ENCODE measurements at regions not wholly inside any gene's neighbourhood (a gene's known extent, or its start where the extent isn't known, plus 50 kb on each side); places are given as distances from the start of the nearest gene placed in this dataset.
A peak's percentile ranks its signal among the peaks of the same experiment; 100 is the strongest.
"Not testable (repeated sequence)": the region's sequence is repeated elsewhere in the genome, so short reads cannot be mapped to it uniquely, and the experiment has no call there.

- DNase-seq: no peak
Measured at GRCh38 chr5:16987776-16988175, 51.7 kb upstream of the MYO10 start.

- not testable (repeated sequence) for DNase-seq
Measured at GRCh38 chr5:16990817-16991520, 54.9 kb upstream of the MYO10 start.

- peak; percentile 45 for DNase-seq
Measured at GRCh38 chr5:16992006-16992405, 55.9 kb upstream of the MYO10 start.

- DNase-seq: no peak
Measured at GRCh38 chr5:16992444-16992843, 56.4 kb upstream of the MYO10 start.

- no peak for DNase-seq
Measured at GRCh38 chr5:16994565-16994964, 58.5 kb upstream of the MYO10 start.

- DNase-seq: no peak
Measured at GRCh38 chr5:16995372-16995771, 59.3 kb upstream of the MYO10 start.

GRCh38 chr5:17000291-17000939 lies 64.3 kb upstream of the MYO10 start:
- peak; percentile 97 for DNase-seq

GRCh38 chr5:17001428-17001827 lies 65.3 kb upstream of the MYO10 start:
- DNase-seq: no peak

- DNase-seq: no peak
Measured at GRCh38 chr5:17004441-17005106, 68.5 kb upstream of the MYO10 start.

GRCh38 chr5:17005107-17005828 lies 69.2 kb upstream of the MYO10 start:
- no peak for DNase-seq

- peak; percentile 78 for DNase-seq
Measured at GRCh38 chr5:17012289-17012688, 76.2 kb upstream of the MYO10 start.

GRCh38 chr5:17014686-17015085 lies 78.6 kb upstream of the MYO10 start:
- DNase-seq: no peak

- no peak for DNase-seq
Measured at GRCh38 chr5:17018871-17019270, 82.8 kb upstream of the MYO10 start.

GRCh38 chr5:17019324-17019723 lies 83.2 kb upstream of the MYO10 start:
- peak; percentile 56 for DNase-seq

- DNase-seq: no peak
Measured at GRCh38 chr5:17020678-17021601, 84.9 kb upstream of the MYO10 start.

GRCh38 chr5:17021602-17021932 lies 85.5 kb upstream of the MYO10 start:
- DNase-seq: no peak

- no peak for DNase-seq
Measured at GRCh38 chr5:17022296-17022695, 86.2 kb upstream of the MYO10 start.

GRCh38 chr5:17024686-17025180 lies 88.6 kb upstream of the MYO10 start:
- DNase-seq: peak; percentile 69

GRCh38 chr5:17031659-17032277 lies 95.7 kb upstream of the MYO10 start:
- DNase-seq: not testable (repeated sequence)

- not testable (repeated sequence) for DNase-seq
Measured at GRCh38 chr5:17032314-17032985, 96.4 kb upstream of the MYO10 start.

- DNase-seq: not testable (repeated sequence)
Measured at GRCh38 chr5:17034992-17035391, 98.9 kb upstream of the MYO10 start.

Data from HCEC 1CT (cell line).